Mesenchymal stem cell (in vitro differentiated cells and primary cell): ENCODE measurements at regions not wholly inside any gene's neighbourhood (a gene's known extent, or its start where the extent isn't known, plus 50 kb on each side); places are given as distances from the start of the nearest gene placed in this dataset.
"Not testable (repeated sequence)": the region's sequence is repeated elsewhere in the genome, so short reads cannot be mapped to it uniquely, and the experiment has no call there.

Experiments
- DNase-seq: peaks from one replicate; pipeline ENCODE4 v3.0.0-alpha.2; 2013
- H2AFZ ChIP-seq: one replicate; pipeline ENCODE4 v1.6.1; 2013; ENCODE audit warnings: low read depth, mild to moderate bottlenecking, control low read depth, inconsistent platforms, low read length, moderate library complexity
- H2AK5ac ChIP-seq: 2 replicates; pipeline ENCODE4 v1.6.1; 2013; ENCODE audit warnings: low read length, moderate library complexity, mild to moderate bottlenecking, inconsistent platforms; ENCODE audit not compliant: severe bottlenecking
- H2BK120ac ChIP-seq: one replicate; pipeline ENCODE4 v1.6.1; 2013; ENCODE audit warnings: low read depth, mild to moderate bottlenecking, inconsistent platforms, low read length, moderate library complexity
- H2BK12ac ChIP-seq, 2 experiments: one replicate each; pipeline ENCODE4 v1.6.1; 2013; ENCODE audit warnings: inconsistent platforms in 2 of 2, low read length in 2 of 2, mild to moderate bottlenecking in 2 of 2, moderate library complexity in 2 of 2, control low read depth in 1 of 2
- H2BK15ac ChIP-seq: one replicate; pipeline ENCODE4 v1.6.1; 2013; ENCODE audit warnings: mild to moderate bottlenecking, low read depth, inconsistent platforms; ENCODE audit not compliant: poor library complexity, severe bottlenecking
- H2BK5ac ChIP-seq: 2 replicates; pipeline ENCODE4 v1.6.1; 2013; ENCODE audit warnings: low read depth, mild to moderate bottlenecking, low read length, control low read depth, inconsistent platforms; ENCODE audit not compliant: poor library complexity, severe bottlenecking
- H3K14ac ChIP-seq, 2 experiments: one replicate each; pipeline ENCODE4 v1.6.1; 2013; ENCODE audit warnings: inconsistent platforms in 2 of 2, low read length in 2 of 2, control low read depth in 1 of 2, mild to moderate bottlenecking in 1 of 2, moderate library complexity in 1 of 2
- H3K18ac ChIP-seq, 2 experiments: one replicate each; pipeline ENCODE4 v1.6.1; 2013; ENCODE audit warnings: inconsistent platforms in 2 of 2, low read length in 2 of 2, control low read depth in 1 of 2, low read depth in 1 of 2, mild to moderate bottlenecking in 1 of 2
- H3K23ac ChIP-seq, 2 experiments: one replicate each; pipeline ENCODE4 v1.6.1; 2013; ENCODE audit warnings: inconsistent platforms in 2 of 2, low read length in 2 of 2, mild to moderate bottlenecking in 2 of 2, moderate library complexity in 2 of 2, control low read depth in 1 of 2
- H3K27ac ChIP-seq: 2 replicates; pipeline ENCODE4 v1.5.1; 2013; ENCODE audit warnings: mild to moderate bottlenecking, moderate library complexity, low read length, control low read depth, inconsistent platforms; ENCODE audit not compliant: poor library complexity, severe bottlenecking
- H3K27me3 ChIP-seq, 2 experiments: 2 replicates each; pipeline versions ENCODE4 v1.6.1 to v1.7.0; 2013; ENCODE audit warnings: low read length in 2 of 2, mild to moderate bottlenecking in 2 of 2, moderate library complexity in 2 of 2, control low read depth in 1 of 2, inconsistent platforms in 1 of 2; ENCODE audit not compliant: control insufficient read depth in 1 of 2, insufficient read depth in 1 of 2
- H3K36me3 ChIP-seq, 2 experiments: 2 replicates each; pipeline versions ENCODE4 v1.6.1 to v1.7.0; 2013; ENCODE audit warnings: low read length in 2 of 2, control low read depth in 1 of 2, inconsistent platforms in 1 of 2, low read depth in 1 of 2, mild to moderate bottlenecking in 1 of 2; ENCODE audit not compliant: insufficient read depth in 2 of 2, control insufficient read depth in 1 of 2
- H3K4ac ChIP-seq, 2 experiments: one replicate each; pipeline ENCODE4 v1.6.1; 2013; ENCODE audit warnings: inconsistent platforms in 2 of 2, low read length in 2 of 2, mild to moderate bottlenecking in 2 of 2, moderate library complexity in 2 of 2, control low read depth in 1 of 2, low read depth in 1 of 2
- H3K4me1 ChIP-seq: 2 replicates; pipeline ENCODE4 v1.6.1; 2013; ENCODE audit warnings: low read depth, low read length, control low read depth; ENCODE audit not compliant: control insufficient read depth, insufficient read depth
- H3K4me2 ChIP-seq: 2 replicates; pipeline ENCODE4 v1.6.1; 2013; ENCODE audit warnings: low read length, mild to moderate bottlenecking, inconsistent platforms; ENCODE audit not compliant: poor library complexity, severe bottlenecking
- H3K4me3 ChIP-seq, 2 experiments: 2 replicates each; pipeline versions ENCODE4 v1.5.1 to v1.7.0; 2013; ENCODE audit warnings: low read length in 2 of 2, mild to moderate bottlenecking in 2 of 2, control low read depth in 1 of 2, low read depth in 1 of 2; ENCODE audit not compliant: insufficient read depth in 1 of 2
- H3K79me1 ChIP-seq: replicated peaks from 2 replicates; pipeline ENCODE4 v1.6.1; 2013; ENCODE audit warnings: mild to moderate bottlenecking, control low read depth, low read length, inconsistent platforms; ENCODE audit not compliant: poor library complexity, severe bottlenecking
- H3K9ac ChIP-seq: 2 replicates; pipeline ENCODE4 v1.7.0; 2013; ENCODE audit warnings: mild to moderate bottlenecking, low read length, moderate library complexity
- H3K9me3 ChIP-seq: 2 replicates; pipeline ENCODE4 v1.7.0; 2013; ENCODE audit warnings: mild to moderate bottlenecking, low read length; ENCODE audit not compliant: control insufficient read depth
- H4K8ac ChIP-seq: one replicate; pipeline ENCODE4 v1.6.1; 2013; ENCODE audit warnings: inconsistent platforms, mild to moderate bottlenecking, low read length, moderate library complexity
- H4K91ac ChIP-seq: one replicate; pipeline ENCODE4 v1.6.1; 2013; ENCODE audit warnings: mild to moderate bottlenecking, low read length, inconsistent platforms
- WGBS: methylation state at CpG from one replicate; pipeline ENCODE4 v1.1.7; 2013; ENCODE audit warnings: mixed read lengths; 5-methylcytosine and 5-hydroxymethylcytosine counted together

GRCh38 chr7:73921623-73922528 is 60.9 kb downstream of the TMEM270 start:
- no peak overlapping the region for H3K4me3 ChIP-seq
- H2BK120ac ChIP-seq = no peak overlapping the region
- 84% methylated on average over 14 of the region's 15 CpGs for WGBS
- H2BK15ac ChIP-seq = no peak overlapping the region
- H4K8ac ChIP-seq = no peak overlapping the region
- H2BK5ac ChIP-seq = no peak overlapping the region
- no peaks in the 10 kb centered on the region for H3K4me1 ChIP-seq
- H3K23ac ChIP-seq = no peak overlapping the region
- no peak overlapping the region for H3K4ac ChIP-seq
- H2BK12ac ChIP-seq = no peak overlapping the region
- H4K91ac ChIP-seq = no peak overlapping the region
- H3K79me1 ChIP-seq = no peaks in the 10 kb centered on the region
- H3K9me3 ChIP-seq = peaks cover 8% of the 10 kb centered on the region
- no peak overlapping the region for H3K18ac ChIP-seq
- H3K27ac ChIP-seq = no peak overlapping the region
- H3K36me3 ChIP-seq = no peaks in the 10 kb centered on the region
- no peak overlapping the region for H3K9ac ChIP-seq
- no peak for DNase-seq
- no peak overlapping the region for H2AFZ ChIP-seq
- no peak overlapping the region for H3K4me2 ChIP-seq
- no peak overlapping the region for H3K14ac ChIP-seq
- peaks cover 7 to 19% of the 10 kb centered on the region in 2 experiments for H3K27me3 ChIP-seq
- H2AK5ac ChIP-seq = no peak overlapping the region

GRCh38 chr7:73928644-73929043 is 67.7 kb downstream of the TMEM270 start:
- not testable (repeated sequence) for H3K18ac ChIP-seq, H2BK5ac ChIP-seq, H3K4me3 ChIP-seq, H3K14ac ChIP-seq, H3K4ac ChIP-seq, H2BK12ac ChIP-seq, H2BK120ac ChIP-seq, H3K4me2 ChIP-seq, H3K9me3 ChIP-seq, H3K27ac ChIP-seq, H3K9ac ChIP-seq, H3K36me3 ChIP-seq, H3K27me3 ChIP-seq, H2AFZ ChIP-seq, H4K91ac ChIP-seq, H2AK5ac ChIP-seq, H4K8ac ChIP-seq, H3K79me1 ChIP-seq, H2BK15ac ChIP-seq, DNase-seq, H3K4me1 ChIP-seq, H3K23ac ChIP-seq
- WGBS = 94% methylated on average over 5 of the region's 9 CpGs

GRCh38 chr7:73931502-73931901 is 70.5 kb downstream of the TMEM270 start:
- no peak for DNase-seq
- H3K4ac ChIP-seq = no peak overlapping the region
- H3K18ac ChIP-seq = no peak overlapping the region
- no peaks in the 10 kb centered on the region for H3K4me1 ChIP-seq
- H4K91ac ChIP-seq = no peak overlapping the region
- H2BK12ac ChIP-seq = no peak overlapping the region
- H3K27me3 ChIP-seq = peaks cover 0 to 8% of the 10 kb centered on the region in 2 experiments
- H3K27ac ChIP-seq = no peak overlapping the region
- no peak overlapping the region for H2AFZ ChIP-seq
- no peaks in the 10 kb centered on the region for H3K79me1 ChIP-seq
- H2AK5ac ChIP-seq = no peak overlapping the region
- H3K23ac ChIP-seq = no peak overlapping the region
- no peak overlapping the region for H3K9ac ChIP-seq
- H3K14ac ChIP-seq = no peak overlapping the region
- no peak overlapping the region for H3K4me2 ChIP-seq
- H4K8ac ChIP-seq = no peak overlapping the region
- no peak overlapping the region for H2BK120ac ChIP-seq
- peaks cover 1% of the 10 kb centered on the region for H3K9me3 ChIP-seq
- WGBS = 100% methylated on average over 1 of the region's 5 CpGs
- no peak overlapping the region for H3K4me3 ChIP-seq
- no peak overlapping the region for H2BK5ac ChIP-seq
- H3K36me3 ChIP-seq = no peaks in the 10 kb centered on the region
- no peak overlapping the region for H2BK15ac ChIP-seq

- Histone ChIP-seq H3K27ac (no peak overlapping the region), H3K14ac (no peak overlapping the region), H4K91ac (no peak overlapping the region), H3K18ac (no peak overlapping the region), H3K36me3 (no peaks in the 10 kb centered on the region), H3K9ac (no peak overlapping the region), H2BK12ac (no peak overlapping the region), H3K4me1 (no peaks in the 10 kb centered on the region), H3K9me3 (no peaks in the 10 kb centered on the region), H2AFZ (no peak overlapping the region), H3K4ac (no peak overlapping the region), H3K79me1 (no peaks in the 10 kb centered on the region), H3K23ac (no peak overlapping the region), H4K8ac (no peak overlapping the region), H2AK5ac (no peak overlapping the region), H3K27me3 (peaks cover 0 to 8% of the 10 kb centered on the region in 2 experiments), H2BK120ac (no peak overlapping the region), H2BK5ac (no peak overlapping the region), H3K4me2 (no peak overlapping the region), H3K4me3 (no peak overlapping the region), H2BK15ac (no peak overlapping the region)
- DNase-seq = no peak
- WGBS = 96% methylated on average over 4 of the region's 4 CpGs
Measured at GRCh38 chr7:73932364-73932763, 71.4 kb downstream of the TMEM270 start.
